ENCODE measurements at regions not wholly inside any gene's neighbourhood (a gene's known extent, or its start where the extent isn't known, plus 50 kb on each side); places are given as distances from the start of the nearest gene placed in this dataset.

- TF ChIP-seq CTCF (IDR thresholded peaks at IDR 0.05; ENCODE audit: low read length) (no peak), EZH2 (optimal IDR thresholded peaks at IDR 0.05; ENCODE audit: low read depth, low read length) (no peak)
Measured at GRCh38 chr22:47920380-47920959, 1158.0 kb downstream of the TBC1D22A start.

Data from MM.1S (cell line).